Neural cell (in vitro differentiated cells): ENCODE measurements at regions not wholly inside any gene's neighbourhood (a gene's known extent, or its start where the extent isn't known, plus 50 kb on each side); places are given as distances from the start of the nearest gene placed in this dataset.

Source experiments
- H2AFZ ChIP-seq: fragments of 200-600, 300-800 bp; sonication (generic), shearing (Covaris generic); 2 replicates; pipeline ENCODE4 v1.6.0; 2014; ENCODE audit warnings: low read depth, mild to moderate bottlenecking, antibody characterized with exemption, low read length, moderate library complexity
- H3F3A ChIP-seq: fragments of 200-600 bp; shearing (Covaris generic); 2 replicates; pipeline ENCODE4 v1.6.1; 2016; ENCODE audit warnings: mild to moderate bottlenecking, moderate library complexity, mixed read lengths, antibody characterized with exemption, low read length; ENCODE audit not compliant: insufficient read depth, poor library complexity, severe bottlenecking
- H3K27ac ChIP-seq: fragments of 200-600, 300-800 bp; sonication (generic), shearing (Covaris generic); 2 replicates; pipeline ENCODE4 v1.5.1; 2014; ENCODE audit warnings: mild to moderate bottlenecking, low read length, moderate library complexity
- H3K27me3 ChIP-seq: fragments of 300-800, 200-600 bp; sonication (generic), shearing (Covaris generic); 2 replicates; pipeline ENCODE4 v1.6.0; 2014; ENCODE audit warnings: mild to moderate bottlenecking, low read depth, low read length, moderate library complexity; ENCODE audit not compliant: insufficient read depth
- H3K36me3 ChIP-seq: fragments of 300-800, 200-600 bp; sonication (generic), shearing (Covaris generic); 2 replicates; pipeline ENCODE4 v1.5.1; 2014; ENCODE audit warnings: mild to moderate bottlenecking, antibody characterized with exemption, low read length, moderate library complexity; ENCODE audit not compliant: insufficient read depth
- H3K4me2 ChIP-seq: fragments of 300-800, 200-600 bp; sonication (generic), shearing (Covaris generic); 2 replicates; pipeline ENCODE4 v1.6.0; 2014; ENCODE audit warnings: mild to moderate bottlenecking, low read length
- H3K4me3 ChIP-seq: fragments of 300-800, 200-600 bp; sonication (generic), shearing (Covaris generic); 2 replicates; pipeline ENCODE4 v1.5.1; 2014; ENCODE audit warnings: mild to moderate bottlenecking, low read length, moderate library complexity
- H3K79me2 ChIP-seq: fragments of 200-600 bp; shearing (Covaris generic); replicated peaks from 2 replicates; pipeline ENCODE4 v1.6.0; 2014; ENCODE audit warnings: mild to moderate bottlenecking, low read length, moderate library complexity; ENCODE audit not compliant: insufficient read depth
- H3K9ac ChIP-seq: fragments of 300-800, 200-600 bp; sonication (generic), shearing (Covaris generic); 2 replicates; pipeline ENCODE4 v1.6.1; 2016; ENCODE audit warnings: mild to moderate bottlenecking, low read length, mixed read lengths
- H3K9me2 ChIP-seq: fragments of 200-600 bp; shearing (Covaris generic); 2 replicates; pipeline ENCODE4 v1.6.1; 2016; ENCODE audit warnings: mild to moderate bottlenecking, low read length, mixed read lengths; ENCODE audit not compliant: insufficient read depth
- H3K9me3 ChIP-seq: fragments of 200-600, 300-800 bp; sonication (generic), shearing (Covaris generic); 2 replicates; pipeline ENCODE4 v1.6.1; 2016; ENCODE audit warnings: mild to moderate bottlenecking, mixed run types, low read length, moderate library complexity, mixed read lengths
- H4K20me1 ChIP-seq: fragments of 200-600 bp; shearing (Covaris generic); 2 replicates; pipeline ENCODE4 v1.6.1; 2016; ENCODE audit warnings: mild to moderate bottlenecking, mixed run types; ENCODE audit not compliant: insufficient read depth
- EP300 ChIP-seq: fragments of 450-650 bp; conservative IDR thresholded peaks from 2 replicates; pipeline ENCODE4 v1.6.1; 2014; ENCODE audit warnings: antibody characterized with exemption, mild to moderate bottlenecking, moderate library complexity; ENCODE audit not compliant: poor library complexity, severe bottlenecking
- EZH2 ChIP-seq: fragments of 200-600, 300-800 bp; shearing (Covaris generic), sonication (generic); IDR thresholded peaks from 2 replicates; pipeline ENCODE4 v1.6.1; 2014; ENCODE audit warnings: antibody characterized with exemption, low read length, borderline replicate concordance, mild to moderate bottlenecking; ENCODE audit not compliant: insufficient read depth, poor library complexity, severe bottlenecking
- MXI1 ChIP-seq: fragments of 450-650 bp; conservative IDR thresholded peaks from 2 replicates; pipeline ENCODE4 v1.6.1; 2014; ENCODE audit warnings: antibody characterized with exemption, mild to moderate bottlenecking; ENCODE audit not compliant: poor library complexity, severe bottlenecking
- POLR2AphosphoS5 ChIP-seq: IDR thresholded peaks from 2 replicates; pipeline ENCODE4 v1.6.1; 2012
- RAD21 ChIP-seq: fragments of 450-650 bp; conservative IDR thresholded peaks from 2 replicates; pipeline ENCODE4 v1.6.1; 2014; ENCODE audit warnings: antibody characterized with exemption, mild to moderate bottlenecking, moderate library complexity
- SMC3 ChIP-seq: fragments of 450-650 bp; conservative IDR thresholded peaks from 2 replicates; pipeline ENCODE4 v1.6.1; 2014; ENCODE audit warnings: antibody characterized with exemption, mild to moderate bottlenecking, moderate library complexity; ENCODE audit not compliant: poor library complexity
- TAF1 ChIP-seq: IDR thresholded peaks from 2 replicates; pipeline ENCODE4 v1.6.1; 2012; ENCODE audit warnings: low read depth
- TF ChIP-seq, protein P1 (sequence below): fragments of 450-650 bp; IDR thresholded peaks from 2 replicates; pipeline ENCODE4 v1.5.1; 2014; ENCODE audit warnings: antibody characterized with exemption, mild to moderate bottlenecking, moderate library complexity; ENCODE audit not compliant: poor library complexity, severe bottlenecking
- TF ChIP-seq, protein P2 (sequence below): IDR thresholded peaks from 2 replicates; pipeline ENCODE4 v1.6.1; 2012; ENCODE audit warnings: borderline replicate concordance

DNA sequence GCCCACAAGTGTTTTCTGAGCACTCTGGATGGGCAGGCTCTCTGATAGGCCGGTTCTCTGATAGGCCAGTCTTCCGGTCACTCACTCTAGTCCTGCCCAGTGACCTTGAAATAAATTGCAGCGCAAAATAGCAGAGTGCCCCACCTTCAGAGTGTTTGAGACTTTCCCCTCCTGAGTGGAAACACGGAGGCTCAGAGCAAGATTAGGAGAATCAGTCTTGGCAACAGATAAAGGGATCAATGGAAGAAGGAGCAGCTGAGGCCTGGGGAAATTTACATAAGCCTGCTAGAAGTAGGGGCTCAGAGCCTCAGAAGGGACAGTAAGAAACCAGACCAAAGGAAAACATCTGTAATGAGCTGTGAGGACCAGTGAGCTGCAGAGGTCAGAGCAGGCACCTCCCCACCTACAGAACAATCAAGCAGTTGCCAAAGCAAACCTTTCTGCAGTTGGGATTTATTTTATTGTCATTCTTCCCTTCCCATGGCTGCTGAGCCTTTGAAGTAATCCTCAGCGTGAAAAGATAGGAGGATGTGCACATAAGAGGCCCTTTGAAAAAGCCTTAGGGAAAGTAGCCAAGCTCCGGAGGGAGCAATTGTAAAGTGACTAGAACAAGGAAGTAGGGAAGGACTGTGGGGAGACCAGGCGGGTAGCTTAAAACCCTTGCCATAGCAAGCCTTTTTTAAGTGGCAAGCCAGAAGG is 89.1 kb upstream of the TSPAN5 start:
- TF ChIP-seq MXI1 (no peak), POLR2AphosphoS5 (no peak), EP300 (no peak), SMC3 (no peak), RAD21 (no peak), TAF1 (no peak), EZH2 (no peak)
- TF ChIP-seq, protein P1, sequence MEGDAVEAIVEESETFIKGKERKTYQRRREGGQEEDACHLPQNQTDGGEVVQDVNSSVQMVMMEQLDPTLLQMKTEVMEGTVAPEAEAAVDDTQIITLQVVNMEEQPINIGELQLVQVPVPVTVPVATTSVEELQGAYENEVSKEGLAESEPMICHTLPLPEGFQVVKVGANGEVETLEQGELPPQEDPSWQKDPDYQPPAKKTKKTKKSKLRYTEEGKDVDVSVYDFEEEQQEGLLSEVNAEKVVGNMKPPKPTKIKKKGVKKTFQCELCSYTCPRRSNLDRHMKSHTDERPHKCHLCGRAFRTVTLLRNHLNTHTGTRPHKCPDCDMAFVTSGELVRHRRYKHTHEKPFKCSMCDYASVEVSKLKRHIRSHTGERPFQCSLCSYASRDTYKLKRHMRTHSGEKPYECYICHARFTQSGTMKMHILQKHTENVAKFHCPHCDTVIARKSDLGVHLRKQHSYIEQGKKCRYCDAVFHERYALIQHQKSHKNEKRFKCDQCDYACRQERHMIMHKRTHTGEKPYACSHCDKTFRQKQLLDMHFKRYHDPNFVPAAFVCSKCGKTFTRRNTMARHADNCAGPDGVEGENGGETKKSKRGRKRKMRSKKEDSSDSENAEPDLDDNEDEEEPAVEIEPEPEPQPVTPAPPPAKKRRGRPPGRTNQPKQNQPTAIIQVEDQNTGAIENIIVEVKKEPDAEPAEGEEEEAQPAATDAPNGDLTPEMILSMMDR, result no peak
- TF ChIP-seq, protein P2, sequence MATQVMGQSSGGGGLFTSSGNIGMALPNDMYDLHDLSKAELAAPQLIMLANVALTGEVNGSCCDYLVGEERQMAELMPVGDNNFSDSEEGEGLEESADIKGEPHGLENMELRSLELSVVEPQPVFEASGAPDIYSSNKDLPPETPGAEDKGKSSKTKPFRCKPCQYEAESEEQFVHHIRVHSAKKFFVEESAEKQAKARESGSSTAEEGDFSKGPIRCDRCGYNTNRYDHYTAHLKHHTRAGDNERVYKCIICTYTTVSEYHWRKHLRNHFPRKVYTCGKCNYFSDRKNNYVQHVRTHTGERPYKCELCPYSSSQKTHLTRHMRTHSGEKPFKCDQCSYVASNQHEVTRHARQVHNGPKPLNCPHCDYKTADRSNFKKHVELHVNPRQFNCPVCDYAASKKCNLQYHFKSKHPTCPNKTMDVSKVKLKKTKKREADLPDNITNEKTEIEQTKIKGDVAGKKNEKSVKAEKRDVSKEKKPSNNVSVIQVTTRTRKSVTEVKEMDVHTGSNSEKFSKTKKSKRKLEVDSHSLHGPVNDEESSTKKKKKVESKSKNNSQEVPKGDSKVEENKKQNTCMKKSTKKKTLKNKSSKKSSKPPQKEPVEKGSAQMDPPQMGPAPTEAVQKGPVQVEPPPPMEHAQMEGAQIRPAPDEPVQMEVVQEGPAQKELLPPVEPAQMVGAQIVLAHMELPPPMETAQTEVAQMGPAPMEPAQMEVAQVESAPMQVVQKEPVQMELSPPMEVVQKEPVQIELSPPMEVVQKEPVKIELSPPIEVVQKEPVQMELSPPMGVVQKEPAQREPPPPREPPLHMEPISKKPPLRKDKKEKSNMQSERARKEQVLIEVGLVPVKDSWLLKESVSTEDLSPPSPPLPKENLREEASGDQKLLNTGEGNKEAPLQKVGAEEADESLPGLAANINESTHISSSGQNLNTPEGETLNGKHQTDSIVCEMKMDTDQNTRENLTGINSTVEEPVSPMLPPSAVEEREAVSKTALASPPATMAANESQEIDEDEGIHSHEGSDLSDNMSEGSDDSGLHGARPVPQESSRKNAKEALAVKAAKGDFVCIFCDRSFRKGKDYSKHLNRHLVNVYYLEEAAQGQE, result no peak
- Histone ChIP-seq H2AFZ (no peak overlapping the region), H4K20me1 (no peaks in the 10 kb centered on the region), H3K27ac (no peak overlapping the region), H3K4me3 (no peak overlapping the region), H3K9me3 (no peaks in the 10 kb centered on the region), H3K79me2 (no peaks in the 10 kb centered on the region), H3K9ac (no peak overlapping the region), H3K27me3 (no peaks in the 10 kb centered on the region), H3K9me2 (no peaks in the 10 kb centered on the region), H3K4me2 (no peak overlapping the region), H3K36me3 (no peaks in the 10 kb centered on the region), H3F3A (no peaks in the 10 kb centered on the region)

DNA sequence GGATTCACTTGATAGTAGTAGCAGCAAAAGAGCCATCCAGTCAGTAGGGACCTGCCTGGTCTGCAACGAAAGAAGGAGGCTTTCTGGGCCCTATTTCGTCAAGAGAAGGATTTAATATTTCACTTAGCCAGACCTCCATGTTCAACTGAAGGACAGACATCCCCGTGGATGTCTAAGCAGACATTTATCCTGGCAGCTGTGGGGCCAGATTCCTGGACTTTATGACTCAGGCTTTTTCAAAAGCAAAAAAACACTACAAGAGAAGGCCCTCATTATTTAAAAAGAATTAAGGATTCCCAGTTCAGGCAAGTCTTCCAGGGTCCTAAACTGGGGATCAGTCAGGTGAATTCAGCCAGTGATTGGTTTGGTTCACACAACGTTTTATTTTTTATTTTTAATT is 88.5 kb upstream of the TSPAN5 start:
- Histone ChIP-seq H4K20me1 (no peaks in the 10 kb centered on the region), H3K4me2 (no peak overlapping the region), H3K36me3 (no peaks in the 10 kb centered on the region), H3K27me3 (no peaks in the 10 kb centered on the region), H2AFZ (no peak overlapping the region), H3K9me2 (no peaks in the 10 kb centered on the region), H3K27ac (no peak overlapping the region), H3K79me2 (no peaks in the 10 kb centered on the region), H3K9me3 (no peaks in the 10 kb centered on the region), H3K9ac (no peak overlapping the region), H3F3A (no peaks in the 10 kb centered on the region), H3K4me3 (no peak overlapping the region)
- TF ChIP-seq, protein P1, result no peak
- TF ChIP-seq SMC3, result no peak
- TF ChIP-seq TAF1, result no peak
- TF ChIP-seq RAD21, result no peak
- TF ChIP-seq EP300, result no peak
- TF ChIP-seq MXI1, result no peak
- TF ChIP-seq, protein P2, result no peak
- TF ChIP-seq EZH2, result no peak
- no peak for TF ChIP-seq POLR2AphosphoS5
